ENCODE measurements at regions not wholly inside any gene's neighbourhood (a gene's known extent, or its start where the extent isn't known, plus 50 kb on each side); places are given as distances from the start of the nearest gene placed in this dataset.

DNA sequence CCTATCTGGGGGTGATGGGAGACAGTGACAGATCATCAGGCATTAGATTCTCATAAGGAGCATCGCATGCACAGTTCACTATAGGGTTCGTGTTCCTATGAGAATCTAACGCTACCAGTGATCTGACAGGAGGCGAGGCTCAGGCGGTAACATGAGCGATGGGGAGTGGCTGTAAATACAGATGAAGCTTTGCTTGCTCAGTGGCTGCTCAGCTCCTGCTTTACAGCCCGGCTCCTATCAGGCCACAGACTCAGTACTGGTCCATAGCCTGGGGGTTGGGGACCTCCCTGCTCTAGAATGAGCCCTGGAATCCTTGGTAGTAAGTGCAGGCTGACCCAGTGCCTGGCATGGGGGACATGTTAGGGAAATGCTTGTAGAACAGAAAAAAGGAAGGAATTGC, 426.0 kb downstream of the TYW1 start:
- DNase-seq (ENCODE audit: low spot score), result no peak

- DNase-seq (ENCODE audit: low spot score), result no peak
These were observed 426.4 kb downstream of the TYW1 start for GRCh38 chr7:67423065-67423464.

DNA sequence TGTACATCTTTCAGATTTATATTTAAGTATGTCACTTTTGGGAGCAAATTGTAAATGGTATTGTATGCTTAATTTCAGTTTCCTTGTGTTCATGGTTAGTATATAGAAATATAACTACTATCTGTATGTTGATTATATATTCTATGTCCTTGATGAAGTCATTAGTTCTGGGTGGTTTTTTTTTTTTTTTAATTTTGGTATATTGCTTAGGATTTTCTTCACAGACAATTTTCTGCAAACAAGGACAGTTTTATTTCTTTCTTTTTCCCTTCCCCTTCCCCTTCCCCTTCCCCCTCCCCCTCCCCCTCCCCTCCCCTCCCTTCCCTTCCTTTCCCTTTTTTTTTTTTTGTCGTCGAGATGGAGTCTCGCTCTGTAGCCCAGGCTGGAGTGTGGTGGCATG, 430.0 kb downstream of the TYW1 start:
- DNase-seq (ENCODE audit: low spot score), result no peak

- no peak for DNase-seq (ENCODE audit: low spot score)
These were observed 433.1 kb downstream of the TYW1 start for GRCh38 chr7:67429735-67430134.

- no peak for DNase-seq (ENCODE audit: low spot score)
These were observed 436.1 kb downstream of the TYW1 start for GRCh38 chr7:67432536-67433234.

GRCh38 chr7:67435894-67436535, 439.4 kb downstream of the TYW1 start:
- DNase-seq (ENCODE audit: low spot score), result no peak

GRCh38 chr7:67438198-67438882, 441.7 kb downstream of the TYW1 start:
- peak; percentile 48 for DNase-seq (ENCODE audit: low spot score)

DNA sequence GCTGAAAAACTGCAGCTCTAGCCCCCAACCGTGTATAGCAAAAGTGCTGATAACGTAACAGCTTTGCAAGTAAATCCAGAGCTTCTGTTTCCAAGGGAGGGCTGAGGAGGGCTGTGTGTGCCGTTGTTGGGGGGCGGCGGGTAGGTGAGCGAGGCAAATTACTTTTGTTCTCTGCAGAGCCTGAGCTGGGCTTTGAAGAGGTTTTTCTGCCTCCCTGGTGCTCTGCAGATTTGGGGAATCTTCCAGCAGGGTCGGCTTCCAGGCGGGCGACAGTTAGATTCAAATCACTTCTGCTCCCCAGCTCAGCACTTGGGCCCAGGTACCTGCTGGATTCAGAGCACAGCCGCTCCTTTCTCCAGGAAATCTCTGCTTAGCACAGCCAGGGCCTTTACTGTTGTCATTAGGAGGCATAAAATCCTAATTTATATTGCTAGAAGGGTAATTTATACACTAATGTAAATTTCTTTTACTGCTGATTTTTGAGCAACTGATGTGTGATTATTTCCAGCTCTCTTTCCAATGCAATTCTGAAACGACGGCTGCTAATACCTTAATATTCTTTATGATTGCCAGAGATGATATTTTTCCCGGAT, 442.4 kb downstream of the TYW1 start:
- DNase-seq (ENCODE audit: low spot score), result no peak

DNA sequence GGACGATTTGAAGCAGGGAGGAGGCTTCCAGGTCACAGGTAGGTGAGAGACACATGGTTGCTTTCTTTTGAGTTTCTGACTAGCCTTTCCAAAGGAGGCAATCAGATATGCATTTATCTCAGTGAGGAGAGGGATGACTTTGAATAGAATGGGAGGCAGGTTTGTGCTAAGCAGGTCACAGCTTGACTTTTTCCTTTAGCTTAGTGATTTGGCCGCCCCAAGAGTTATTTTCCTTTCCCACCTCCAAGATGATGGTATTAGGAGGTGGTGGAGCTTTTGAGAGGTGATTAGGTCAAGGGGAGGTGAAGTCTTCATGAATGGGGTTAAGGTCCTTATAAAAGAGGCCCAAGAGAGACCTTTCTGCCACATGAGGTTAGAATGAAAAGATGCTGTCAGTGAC, 443.7 kb downstream of the TYW1 start:
- DNase-seq (ENCODE audit: low spot score), result no peak

DNA sequence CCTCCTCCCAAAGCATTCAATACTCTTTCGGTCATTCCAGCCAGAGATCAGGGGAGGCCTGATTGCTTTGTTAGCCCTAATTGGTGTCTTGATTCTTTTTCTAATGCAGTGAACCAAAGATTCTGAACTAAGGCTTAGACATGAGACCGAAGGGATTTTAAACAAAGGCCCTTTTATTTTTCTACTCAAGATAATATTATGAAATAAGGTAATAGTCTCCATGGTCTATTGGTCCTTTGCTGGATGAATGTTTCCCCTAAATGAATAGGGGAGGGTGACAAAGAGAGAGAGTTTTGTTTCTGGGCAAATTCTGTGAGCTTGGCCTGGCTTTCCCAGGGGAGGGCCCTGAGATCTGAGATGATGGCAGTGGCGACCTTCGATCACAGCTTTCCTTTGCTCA, 449.1 kb downstream of the TYW1 start:
- no peak for DNase-seq (ENCODE audit: low spot score)

GRCh38 chr7:67447297-67447696, 450.7 kb downstream of the TYW1 start:
- DNase-seq (ENCODE audit: low spot score), result no peak

DNA sequence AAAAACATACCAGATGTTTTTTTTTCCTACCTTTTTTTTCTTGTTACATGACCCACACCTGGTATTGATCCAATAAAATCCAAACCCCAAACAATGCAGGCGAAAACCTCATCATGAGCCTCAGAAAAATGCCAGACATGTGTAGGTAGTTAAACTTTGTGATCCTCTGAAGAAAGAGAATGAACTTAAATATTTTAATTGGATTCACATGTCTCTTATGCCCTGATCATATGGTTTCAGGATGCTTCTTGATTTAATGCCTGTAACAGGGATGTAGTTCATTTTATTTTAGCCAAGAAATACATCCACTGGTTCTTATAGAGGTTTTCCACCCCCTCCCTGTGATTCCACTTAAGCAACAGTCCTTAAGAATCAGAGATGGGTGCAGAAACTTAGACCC, 451.6 kb downstream of the TYW1 start:
- no peak for DNase-seq (ENCODE audit: low spot score)

DNA sequence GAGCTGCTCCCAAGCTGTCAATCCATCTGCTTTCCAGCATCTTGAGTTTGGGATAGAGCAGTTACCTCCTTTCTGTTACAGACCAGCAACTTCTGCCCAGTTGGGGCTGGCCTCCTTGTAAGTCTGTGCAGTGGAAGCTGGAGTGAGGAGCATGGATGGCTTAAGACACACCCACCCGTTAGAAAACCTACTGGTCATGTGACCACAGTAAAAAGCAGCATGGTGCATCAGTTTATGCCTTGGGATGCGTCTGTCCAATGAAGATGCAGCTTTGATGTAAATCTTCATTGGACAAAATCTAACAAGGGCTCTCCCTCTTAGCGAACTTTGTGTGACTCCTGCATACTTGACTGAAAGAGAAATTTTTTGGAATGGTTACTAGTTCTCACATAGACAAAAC, 453.5 kb downstream of the TYW1 start:
- DNase-seq (ENCODE audit: low spot score), result no peak

GRCh38 chr7:67451306-67451705, 454.7 kb downstream of the TYW1 start:
- DNase-seq (ENCODE audit: low spot score), result no peak

- no peak for DNase-seq (ENCODE audit: low spot score)
These were observed 455.9 kb downstream of the TYW1 start for GRCh38 chr7:67452516-67453026.

GRCh38 chr7:67453580-67454380, 457.1 kb downstream of the TYW1 start:
- DNase-seq (ENCODE audit: low spot score), result no peak

- no peak for DNase-seq (ENCODE audit: low spot score)
These were observed 458.9 kb downstream of the TYW1 start for GRCh38 chr7:67455508-67455907.

- DNase-seq (ENCODE audit: low spot score), result no peak
These were observed 466.2 kb downstream of the TYW1 start for GRCh38 chr7:67462781-67463191.

GRCh38 chr7:67463316-67463715, 466.7 kb downstream of the TYW1 start:
- DNase-seq (ENCODE audit: low spot score), result no peak

GRCh38 chr7:67463983-67464382, 467.4 kb downstream of the TYW1 start:
- DNase-seq (ENCODE audit: low spot score), result no peak

DNA sequence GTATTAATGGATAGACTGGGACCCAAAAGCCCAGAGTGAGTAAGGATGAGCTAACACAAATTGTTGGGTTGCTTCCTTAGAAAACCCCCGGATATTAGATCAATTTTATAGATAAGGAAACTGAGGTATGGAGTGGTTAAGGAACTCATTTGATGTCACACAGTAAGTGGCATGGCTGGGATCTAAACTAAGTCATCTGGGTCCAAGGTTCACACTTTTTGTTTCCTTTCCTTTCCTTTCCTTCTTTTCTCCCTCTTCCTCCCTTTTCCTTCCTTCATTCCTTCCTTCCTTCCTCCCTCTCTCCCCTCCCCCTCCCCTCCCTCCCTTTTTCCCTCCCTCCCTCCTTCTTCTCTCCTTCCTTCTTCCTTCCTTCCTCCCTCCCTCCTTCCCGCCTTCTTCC, 469.5 kb downstream of the TYW1 start:
- DNase-seq (ENCODE audit: low spot score), result no peak

DNA sequence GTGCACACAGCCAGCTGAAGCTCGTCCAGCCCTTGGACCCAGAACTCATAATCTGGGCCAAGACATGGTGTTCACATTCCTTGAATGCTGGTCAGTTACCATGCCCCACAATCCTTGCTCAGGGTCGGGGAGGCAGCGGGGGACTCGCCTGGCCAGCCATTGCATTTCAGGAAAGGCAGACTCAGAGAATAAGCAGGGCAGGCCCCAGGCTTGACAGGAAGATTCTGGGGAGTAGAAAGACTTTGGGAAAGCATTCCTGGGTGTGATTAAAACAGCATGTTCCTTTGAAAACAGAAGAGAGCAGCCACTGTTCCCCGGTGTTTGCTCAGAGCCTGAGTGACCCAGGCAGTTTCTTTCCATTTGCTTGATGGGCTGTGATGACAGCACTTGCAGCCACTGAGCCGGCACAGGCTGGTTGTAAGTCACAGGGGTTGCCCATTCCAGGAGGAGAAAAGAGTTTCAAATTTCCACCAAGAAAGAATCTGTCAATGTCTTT, 473.7 kb downstream of the TYW1 start:
- DNase-seq (ENCODE audit: low spot score), result no peak
